MM.1S (cell line): ENCODE measurements at regions not wholly inside any gene's neighbourhood (a gene's known extent, or its start where the extent isn't known, plus 50 kb on each side); places are given as distances from the start of the nearest gene placed in this dataset.

Experiments
- EZH2 ChIP-seq: fragments of 300-600 bp; sonication (generic); optimal IDR thresholded peaks from 2 replicates; pipeline ENCODE3; 2017; ENCODE audit warnings: low read depth, mild to moderate bottlenecking, antibody characterized with exemption, low read length, mixed read lengths
- TF ChIP-seq, protein P1 (sequence below): fragments of 300-600 bp; sonication (generic); IDR thresholded peaks from 2 replicates; pipeline ENCODE4 v1.5.1; 2016; ENCODE audit warnings: antibody characterized with exemption, low read length, mixed read lengths

DNA sequence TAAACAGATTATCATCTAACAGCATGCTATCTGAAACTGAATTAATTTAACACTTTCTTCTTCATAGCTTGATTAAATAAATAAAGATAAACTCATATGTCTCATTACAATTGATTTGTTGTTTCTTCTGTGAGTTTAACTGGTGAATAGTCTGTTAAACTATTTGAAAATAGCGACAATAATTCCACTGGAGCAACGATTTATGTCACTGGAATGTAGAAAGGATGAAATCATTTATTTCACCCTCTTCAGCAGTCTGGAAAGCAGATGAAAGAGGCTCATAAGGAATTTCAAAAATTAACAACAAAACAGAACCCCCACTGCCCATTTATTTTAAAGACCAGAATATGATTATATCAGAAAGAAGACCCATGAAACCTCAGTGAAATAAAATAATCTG is 1165.1 kb upstream of the USP15 start:
- TF ChIP-seq, protein P1, sequence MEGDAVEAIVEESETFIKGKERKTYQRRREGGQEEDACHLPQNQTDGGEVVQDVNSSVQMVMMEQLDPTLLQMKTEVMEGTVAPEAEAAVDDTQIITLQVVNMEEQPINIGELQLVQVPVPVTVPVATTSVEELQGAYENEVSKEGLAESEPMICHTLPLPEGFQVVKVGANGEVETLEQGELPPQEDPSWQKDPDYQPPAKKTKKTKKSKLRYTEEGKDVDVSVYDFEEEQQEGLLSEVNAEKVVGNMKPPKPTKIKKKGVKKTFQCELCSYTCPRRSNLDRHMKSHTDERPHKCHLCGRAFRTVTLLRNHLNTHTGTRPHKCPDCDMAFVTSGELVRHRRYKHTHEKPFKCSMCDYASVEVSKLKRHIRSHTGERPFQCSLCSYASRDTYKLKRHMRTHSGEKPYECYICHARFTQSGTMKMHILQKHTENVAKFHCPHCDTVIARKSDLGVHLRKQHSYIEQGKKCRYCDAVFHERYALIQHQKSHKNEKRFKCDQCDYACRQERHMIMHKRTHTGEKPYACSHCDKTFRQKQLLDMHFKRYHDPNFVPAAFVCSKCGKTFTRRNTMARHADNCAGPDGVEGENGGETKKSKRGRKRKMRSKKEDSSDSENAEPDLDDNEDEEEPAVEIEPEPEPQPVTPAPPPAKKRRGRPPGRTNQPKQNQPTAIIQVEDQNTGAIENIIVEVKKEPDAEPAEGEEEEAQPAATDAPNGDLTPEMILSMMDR, result no peak
- no peak for TF ChIP-seq EZH2
